Right hindlimb (tissue), 1 donor: ENCODE measurements at regions not wholly inside any gene's neighbourhood (a gene's known extent, or its start where the extent isn't known, plus 50 kb on each side); places are given as distances from the start of the nearest gene placed in this dataset.
"Not testable (repeated sequence)": the region's sequence is repeated elsewhere in the genome, so short reads cannot be mapped to it uniquely, and the experiment has no call there.

Experiments used
- DNase-seq: peaks from one replicate; pipeline ENCODE4 v3.0.0-alpha.2; 2018

DNA sequence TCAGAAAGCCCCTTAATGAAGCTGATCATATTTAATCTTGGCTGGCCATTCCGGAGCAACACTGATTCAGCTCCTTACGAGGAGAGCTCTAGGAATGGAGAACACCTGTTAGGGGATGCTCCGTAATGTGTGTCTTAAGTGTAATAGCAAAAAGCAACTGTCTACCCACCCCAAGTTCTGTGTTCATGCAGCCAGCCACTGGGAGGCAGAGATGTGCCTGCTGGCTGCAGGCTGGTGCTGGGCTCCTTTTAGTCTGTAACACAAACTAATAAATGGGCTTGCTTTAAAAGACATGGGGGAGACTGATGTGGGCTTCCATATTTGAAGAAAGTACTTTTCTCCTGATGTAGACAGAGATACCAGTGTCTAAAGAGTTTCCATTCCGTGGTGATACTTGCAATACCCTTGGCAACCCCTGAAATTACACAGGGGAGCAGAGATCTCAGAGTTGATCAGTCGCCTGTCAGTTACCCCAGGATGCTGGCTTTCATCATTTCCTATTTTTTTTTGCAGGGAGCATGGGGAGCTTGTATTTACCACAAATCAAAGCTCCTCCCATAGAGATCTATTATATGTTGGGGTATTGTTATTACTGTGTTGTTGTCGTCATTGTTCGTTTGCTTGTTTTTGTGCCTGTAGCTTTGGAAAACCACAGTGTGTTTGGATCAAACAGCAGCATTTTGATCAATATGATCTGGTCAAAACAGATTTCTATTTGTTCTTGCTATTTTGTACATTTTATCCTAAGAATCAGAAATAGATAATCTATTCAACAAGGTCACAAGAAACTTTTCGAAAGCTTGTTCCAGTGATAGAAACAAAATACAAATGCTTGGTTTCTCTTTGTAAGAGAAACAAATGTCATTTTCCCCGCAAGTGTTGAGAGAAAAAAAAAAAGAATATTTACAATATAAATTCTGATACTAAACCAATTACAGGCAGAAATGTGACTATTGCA, 65.8 kb downstream of the MTX3 start:
- DNase-seq: no peak

DNA sequence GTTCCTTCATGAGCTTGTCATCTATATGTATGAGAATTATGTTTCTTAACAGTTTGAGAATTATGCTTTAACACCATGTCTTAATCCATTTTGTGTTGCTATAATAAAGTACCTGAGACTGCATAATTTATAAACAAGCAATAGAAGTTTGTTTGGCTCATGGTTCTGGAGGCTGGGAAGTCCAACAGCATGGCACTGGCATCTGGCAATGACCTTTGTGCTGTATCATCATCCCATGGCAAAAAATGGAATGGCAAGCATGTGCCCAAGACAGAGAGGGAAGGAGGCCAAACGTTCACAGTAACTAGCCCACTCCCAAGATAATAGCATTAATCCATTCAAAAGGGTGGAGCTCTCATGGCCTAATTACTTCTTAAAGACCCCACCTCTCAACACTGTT, 67.6 kb downstream of the MTX3 start:
- DNase-seq: no peak

DNA sequence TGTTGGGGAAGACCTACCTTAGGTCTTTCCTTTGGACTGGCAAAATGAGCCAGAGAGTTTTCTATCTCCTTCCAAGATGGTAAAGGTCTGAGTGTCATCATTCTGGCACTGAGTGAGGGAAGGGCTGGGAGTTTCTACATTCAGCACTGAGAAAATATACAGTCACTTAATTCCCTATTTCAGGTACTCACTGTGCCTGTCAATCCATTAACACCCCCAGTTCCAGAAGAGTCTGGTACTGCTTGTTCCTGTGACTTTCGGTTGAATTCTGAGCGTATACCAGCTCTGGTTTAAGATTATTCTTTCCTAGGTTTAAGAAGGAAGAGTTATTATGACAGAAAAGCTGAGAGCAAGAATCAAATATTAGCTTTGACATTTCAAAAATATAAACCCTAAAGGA, 68.4 kb downstream of the MTX3 start:
- no peak for DNase-seq

DNA sequence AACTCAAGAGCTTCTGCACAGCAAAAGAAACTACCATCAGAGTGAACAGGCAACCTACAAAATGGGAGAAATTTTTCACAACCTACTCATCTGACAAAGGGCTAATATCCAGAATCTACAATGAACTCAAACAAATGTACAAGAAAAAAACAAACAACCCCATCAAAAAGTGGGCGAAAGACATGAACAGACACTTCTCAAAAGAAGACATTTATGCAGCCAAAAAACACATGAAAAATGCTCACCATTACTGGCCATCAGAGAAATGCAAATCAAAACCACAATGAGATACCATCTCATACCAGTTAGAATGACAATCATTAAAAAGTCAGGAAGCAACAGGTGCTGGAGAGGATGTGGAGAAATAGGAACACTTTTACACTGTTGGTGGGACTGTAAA, 83.6 kb downstream of the MTX3 start:
- not testable (repeated sequence) for DNase-seq

DNA sequence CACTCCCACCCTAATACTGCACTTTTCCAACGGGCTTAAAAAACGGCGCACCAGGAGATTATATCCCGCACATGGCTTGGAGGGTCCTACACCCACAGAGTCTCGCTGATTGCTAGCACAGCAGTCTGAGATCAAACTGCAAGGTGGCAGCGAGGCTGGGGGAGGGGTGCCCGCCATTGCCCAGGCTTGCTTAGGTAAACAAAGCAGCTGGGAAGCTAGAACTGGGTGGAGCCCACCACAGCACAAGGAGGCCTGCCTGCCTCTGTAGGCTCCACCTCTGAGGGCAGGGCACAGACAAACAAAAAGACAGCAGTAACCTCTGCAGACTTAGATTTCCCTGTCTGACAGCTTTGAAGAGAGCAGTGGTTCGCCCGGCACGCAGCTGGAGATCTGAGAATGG, 88.5 kb downstream of the MTX3 start:
- DNase-seq: not testable (repeated sequence)

DNA sequence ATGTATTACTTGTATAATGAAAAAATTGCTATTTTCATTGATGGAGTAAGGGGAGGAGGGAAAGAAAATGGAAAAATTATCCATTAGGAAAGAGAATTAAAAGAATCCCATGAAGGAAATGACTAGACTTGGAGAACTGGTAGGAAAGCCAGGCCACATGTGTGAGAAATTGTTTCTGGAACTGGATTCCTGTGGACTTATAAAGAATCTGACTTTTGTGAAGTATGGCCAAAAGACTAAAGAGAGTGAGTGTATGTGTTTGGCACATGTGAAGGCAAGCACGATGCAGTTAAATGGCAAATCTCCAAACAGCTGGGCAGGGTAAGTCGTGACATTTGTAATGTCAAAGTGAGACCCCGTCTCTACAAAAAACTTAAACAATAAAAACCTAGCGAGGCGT, 89.4 kb downstream of the MTX3 start:
- no peak for DNase-seq

DNA sequence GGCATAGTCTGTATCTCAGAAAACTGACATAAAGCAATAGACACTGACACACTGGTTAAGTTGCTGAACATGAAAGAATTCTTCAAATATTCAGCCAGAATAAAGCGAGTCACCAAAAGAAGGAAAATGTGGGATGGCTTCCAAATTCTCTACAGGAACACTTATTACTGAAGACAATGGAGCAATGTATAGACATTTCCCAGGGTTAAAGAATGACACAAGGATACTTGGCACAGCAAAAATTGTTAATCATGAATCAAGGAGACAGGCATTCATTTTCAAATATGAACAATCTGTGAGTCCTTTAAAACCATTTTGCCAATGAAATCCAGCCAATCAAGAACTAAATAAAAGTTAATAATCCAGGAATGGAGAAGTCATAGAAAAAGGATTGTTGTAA, 92.5 kb downstream of the MTX3 start:
- DNase-seq: no peak

DNA sequence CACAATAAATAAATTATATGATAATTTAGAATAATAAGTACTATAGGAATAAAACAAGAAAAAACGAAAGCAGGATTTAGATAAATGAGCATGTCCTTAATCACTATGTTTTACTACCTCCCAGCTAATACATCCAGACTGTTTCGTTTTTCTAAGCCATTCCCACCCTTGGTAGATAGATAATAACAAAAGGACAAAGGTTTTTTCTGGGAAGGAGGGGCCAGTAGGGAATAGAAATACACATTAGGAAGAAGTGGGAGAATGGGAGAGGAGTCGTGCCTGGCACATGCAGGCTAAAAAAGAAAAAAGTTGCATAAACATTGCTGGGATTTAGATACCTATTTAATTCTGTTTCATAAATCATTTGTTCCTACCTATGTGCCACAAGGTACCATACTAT, 97.1 kb downstream of the MTX3 start:
- DNase-seq: no peak

DNA sequence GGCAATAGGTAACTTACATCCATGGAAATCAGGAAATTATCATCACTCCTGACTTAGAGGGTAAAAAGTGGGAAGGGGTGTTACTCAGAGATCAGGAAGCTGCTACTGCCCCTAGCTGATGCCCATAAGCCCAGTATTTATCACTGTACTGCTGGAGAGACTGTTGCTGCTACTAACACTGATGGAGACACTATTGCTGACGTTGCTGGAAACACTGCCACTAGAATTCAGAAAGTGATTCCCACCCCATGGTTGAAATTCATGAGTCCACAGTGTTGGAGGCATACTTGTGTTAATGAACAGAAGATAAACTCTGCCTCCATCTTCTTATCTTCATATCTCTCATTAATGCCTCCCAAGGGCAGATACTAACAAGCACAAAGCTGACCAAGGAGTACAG, 97.6 kb downstream of the MTX3 start:
- DNase-seq: no peak

DNA sequence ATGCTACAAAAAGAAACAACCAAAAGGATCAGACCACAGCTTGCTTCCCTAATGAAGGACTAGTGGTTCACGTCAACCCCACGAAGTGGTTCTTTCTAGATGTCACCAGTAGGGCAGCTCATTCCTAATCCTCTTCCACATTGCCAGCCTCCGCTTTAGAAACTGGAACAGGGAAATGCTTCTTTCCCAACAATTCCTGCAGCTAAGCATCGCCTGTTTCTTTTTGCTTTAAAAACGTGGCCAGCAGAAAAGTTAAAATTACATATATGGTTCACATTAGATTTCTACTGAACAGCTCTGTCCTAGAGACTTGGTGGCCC, 100.2 kb downstream of the MTX3 start:
- DNase-seq: no peak

DNA sequence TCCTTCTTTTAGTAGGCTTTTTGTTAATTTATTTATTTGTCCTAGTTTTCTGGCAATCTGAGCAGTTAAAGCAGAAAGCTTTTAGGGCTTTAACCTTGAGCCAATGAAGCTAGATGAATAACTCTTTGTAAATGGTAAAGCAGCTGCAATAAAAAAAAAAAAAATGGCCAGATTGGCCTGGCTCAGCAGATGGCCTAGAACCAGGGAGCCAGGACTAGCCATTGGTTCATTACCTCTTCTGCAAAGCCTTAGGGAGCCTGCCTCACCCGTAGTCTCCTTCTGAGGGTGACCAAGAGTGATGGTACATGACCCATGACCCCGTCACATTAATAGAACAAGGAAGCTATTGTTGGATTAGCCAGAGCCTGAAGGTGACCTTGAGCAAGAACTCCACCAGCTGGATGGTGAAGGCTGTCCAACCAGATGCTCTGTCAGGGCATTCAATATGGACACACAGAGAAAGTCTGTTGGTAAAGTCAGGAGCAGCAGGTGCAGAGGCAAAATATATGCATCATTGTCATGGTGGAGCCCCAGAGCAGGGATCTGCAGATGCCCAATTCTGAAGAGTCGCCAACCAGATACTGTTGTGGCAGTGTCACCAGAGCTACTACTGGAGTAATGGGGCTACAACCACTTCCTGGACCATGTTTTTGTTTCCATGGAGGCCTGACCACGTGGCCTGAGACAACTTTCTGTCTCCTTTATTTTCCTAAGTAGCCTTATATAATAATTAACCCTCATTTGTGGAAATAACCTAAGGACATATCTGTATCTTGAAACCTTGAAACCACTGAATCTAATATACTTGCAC, 100.7 kb downstream of the MTX3 start:
- no peak for DNase-seq

DNA sequence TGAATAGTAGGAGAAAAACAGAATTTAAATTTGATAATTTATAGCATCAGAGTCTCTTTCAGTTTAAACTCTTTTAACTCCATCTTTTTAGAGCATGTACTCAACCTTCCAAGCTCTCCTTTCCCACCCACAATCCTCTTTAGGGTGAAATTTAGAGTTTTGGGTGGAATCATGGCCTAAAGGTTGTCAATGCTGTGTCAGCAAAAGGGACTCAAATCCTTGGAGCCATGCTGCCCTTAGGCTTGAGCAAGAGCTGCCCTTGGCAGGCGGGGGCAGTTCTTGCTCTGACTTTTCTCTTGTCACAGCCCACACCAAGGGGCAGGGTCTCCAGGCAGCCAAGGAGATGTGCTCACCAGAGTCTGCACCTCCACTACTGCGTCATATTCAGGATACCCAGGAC, 102.4 kb downstream of the MTX3 start:
- no peak for DNase-seq

DNA sequence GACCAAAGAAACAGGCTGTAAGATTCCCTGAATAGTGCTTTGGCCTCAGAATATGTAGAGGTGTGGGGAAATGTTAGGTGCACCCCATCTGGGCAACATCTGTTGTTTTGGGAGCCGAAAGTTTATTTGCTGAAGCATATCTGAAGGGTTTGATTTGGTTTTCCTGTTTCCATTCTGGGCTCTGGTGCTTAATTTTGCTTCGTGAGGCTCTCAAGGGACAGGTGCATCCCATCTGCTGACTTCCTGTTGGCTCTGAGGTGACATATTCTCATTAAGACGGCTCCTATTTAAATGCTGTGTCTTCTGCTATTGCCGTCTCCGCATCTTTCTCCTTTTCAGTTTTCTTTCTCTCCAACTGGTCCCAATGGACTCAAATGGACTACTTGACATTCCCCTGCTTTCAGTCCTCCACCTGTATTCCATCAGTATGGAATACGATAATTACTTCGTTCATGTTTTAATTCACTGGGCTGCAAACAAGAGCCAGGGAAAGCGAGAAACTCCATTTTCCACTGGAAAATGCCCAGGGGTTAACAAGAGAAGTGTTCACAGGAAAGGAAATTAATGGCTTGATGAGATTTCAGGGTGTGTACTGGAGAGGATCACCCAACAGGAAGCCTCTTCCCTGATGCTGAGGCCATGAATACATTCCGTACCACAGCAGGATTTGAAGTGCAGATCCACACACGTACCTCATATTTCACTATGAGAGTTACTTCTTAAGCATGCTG, 104.0 kb downstream of the MTX3 start:
- DNase-seq: no peak

DNA sequence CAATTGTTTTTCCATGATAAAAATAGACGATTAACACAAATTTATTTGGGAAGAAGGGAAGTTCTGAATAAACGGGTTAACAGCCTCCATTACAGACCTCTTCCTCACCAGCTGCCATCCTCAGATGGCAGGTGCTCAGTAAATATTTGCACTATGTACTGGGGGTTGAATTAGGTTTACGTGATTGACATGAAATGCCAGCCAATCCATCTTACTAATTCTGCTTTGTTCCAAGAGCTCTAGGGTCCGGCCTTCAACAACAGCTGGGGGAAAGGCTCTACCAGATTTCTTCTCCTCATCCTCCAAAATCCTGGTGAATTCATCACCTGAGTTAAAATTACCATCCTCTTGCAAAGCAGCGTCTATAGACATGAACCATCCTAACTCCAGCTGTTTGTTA, 104.6 kb downstream of the MTX3 start:
- DNase-seq: no peak

DNA sequence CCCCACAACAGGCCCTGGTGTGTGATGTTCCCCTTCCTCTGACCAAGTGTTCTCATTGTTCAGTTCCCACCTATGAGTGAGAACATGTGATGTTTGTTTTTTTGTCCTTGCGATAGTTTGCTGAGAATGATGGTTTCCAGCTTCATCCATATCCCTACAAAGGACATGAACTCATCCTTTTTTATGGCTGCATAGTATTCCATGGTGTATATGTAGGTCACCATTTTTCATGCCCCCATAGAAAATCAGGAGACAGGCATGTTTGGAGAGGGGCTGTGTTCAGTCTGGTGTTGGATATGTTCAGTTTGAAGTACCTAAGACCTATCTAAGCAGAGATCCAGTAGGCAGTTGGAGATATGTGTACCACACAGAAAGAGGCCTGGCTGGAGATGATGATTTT, 111.2 kb downstream of the MTX3 start:
- not testable (repeated sequence) for DNase-seq

DNA sequence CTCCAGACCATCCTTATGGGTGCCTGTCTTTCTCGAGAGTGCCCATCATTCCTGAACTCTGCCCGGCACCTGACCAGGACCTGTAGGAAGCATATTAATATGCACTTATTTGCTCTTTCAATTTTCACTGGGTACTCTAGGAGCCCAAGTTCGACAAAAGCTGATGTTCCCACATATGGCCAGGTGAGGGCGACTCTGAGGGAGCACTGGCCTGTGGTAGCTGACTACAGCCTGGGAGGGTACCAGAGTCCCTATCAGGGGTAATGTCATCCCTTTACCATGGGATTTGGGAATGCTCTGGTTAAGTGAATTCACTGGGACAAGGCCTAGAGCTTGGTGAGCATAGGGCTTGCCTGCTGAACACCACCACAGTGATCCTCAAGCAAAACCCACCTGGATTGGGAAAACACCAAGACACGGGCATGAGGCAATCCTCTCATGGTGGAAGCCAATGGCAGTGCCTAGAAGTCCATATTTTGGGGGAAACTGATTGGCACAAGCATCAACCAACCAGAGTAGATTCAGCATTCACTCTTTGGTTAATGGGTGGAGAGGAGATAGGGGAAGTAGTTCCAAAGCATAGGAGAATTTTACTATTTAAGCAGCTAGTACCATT, 112.2 kb downstream of the MTX3 start:
- DNase-seq: no peak

DNA sequence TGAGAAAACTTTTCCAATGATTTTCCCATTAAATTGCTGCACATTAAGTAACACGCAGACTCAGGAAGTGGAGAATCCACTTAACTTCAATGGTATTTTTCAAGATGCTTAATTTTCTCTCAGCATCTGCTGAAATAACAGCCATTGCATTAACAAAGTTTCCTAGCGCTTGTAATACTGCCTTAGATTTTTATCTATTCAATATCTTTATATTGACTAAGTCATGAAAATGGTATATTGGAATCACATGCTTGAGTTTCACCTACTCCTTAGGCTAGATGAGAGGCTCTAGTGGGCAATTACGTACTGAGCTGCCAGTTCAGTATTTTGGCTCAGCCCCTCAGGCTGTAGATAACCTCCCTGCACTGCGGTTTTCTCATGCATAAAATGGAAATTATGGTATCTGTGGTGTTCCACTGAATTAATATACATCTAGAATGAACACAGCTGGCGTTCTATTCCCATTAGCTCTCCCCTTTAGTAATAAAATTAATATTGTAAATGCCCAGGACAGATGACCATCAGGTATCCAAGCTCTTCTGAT, 112.9 kb downstream of the MTX3 start:
- DNase-seq: no peak

DNA sequence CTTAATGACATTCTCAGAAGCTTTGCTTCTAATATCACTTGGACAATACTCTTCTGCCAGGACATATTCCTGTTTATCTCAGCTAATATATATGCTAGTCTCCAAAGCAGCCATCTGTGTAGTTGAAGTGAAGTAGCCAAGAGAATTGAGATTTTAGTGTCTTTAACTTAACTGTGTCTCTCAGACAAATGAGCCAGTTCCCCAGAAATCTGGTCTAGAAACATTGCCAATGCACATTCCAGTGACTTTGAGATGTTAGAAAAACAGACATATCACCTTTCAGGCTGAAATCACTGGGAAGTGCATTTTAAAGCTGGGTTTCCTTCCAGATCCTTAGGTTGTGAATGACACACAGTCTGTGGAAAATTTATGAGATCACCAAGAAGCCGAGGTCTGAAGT, 114.6 kb downstream of the MTX3 start:
- peak; percentile 33 for DNase-seq

DNA sequence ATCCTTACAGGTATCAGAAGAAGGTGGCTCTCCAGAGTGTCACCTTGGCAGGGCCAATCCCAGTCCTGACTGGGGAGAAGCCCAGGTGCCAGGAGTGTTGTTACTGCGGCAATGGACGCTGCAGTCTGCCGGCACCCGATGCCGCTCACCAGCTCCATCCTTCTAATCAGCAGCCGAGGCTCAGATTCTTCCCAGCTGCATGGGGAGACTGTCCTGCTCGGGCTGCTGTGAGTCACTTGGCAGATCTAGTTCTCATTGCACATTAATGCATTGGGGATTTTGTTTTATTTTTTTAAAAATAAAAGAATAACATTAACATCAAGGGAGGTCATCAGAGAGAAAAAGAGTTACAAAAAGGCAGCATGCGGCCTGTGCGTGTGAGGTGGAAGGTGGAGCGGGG, 115.8 kb downstream of the MTX3 start:
- peak; percentile 37 for DNase-seq

DNA sequence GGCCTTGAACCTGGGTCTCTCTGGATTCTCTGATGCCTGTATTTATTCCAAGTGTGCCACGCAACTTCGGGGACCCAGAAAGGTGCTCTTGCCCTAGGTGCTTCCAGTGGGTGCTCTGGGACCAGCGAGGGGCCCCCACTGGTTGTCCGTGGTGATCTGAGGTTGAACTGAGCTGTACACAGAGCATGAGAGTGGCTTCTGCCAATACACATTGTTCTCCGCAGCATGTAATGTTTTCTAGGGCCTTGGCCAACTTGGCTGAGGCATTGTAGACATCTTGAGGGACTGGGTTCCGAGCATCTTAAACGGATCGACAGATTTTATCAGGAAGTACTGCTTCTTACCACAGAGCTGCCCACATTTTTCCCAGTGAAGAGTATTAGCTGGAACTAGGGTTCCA, 117.9 kb downstream of the MTX3 start:
- peak; percentile 76 for DNase-seq

DNA sequence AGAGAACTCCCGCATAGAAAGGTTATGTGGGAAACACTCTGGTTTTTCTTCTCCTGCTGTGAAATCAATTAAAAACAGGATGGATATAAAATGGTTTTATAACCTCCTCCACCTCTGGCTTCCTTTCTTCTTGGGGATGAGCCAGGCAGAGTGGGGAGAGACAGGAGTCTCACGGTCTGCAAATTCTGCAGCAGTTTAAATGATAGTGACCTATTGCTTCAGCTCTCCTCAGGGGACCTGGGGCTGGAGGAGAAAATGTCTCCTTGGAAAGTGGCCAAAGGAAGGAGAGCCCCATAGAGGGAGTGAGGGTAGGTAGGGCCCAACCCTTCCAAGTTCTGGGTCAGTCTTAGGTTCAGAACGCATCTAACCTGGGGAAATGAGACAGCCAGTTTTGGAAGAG, 118.8 kb downstream of the MTX3 start:
- DNase-seq: peak; percentile 77

DNA sequence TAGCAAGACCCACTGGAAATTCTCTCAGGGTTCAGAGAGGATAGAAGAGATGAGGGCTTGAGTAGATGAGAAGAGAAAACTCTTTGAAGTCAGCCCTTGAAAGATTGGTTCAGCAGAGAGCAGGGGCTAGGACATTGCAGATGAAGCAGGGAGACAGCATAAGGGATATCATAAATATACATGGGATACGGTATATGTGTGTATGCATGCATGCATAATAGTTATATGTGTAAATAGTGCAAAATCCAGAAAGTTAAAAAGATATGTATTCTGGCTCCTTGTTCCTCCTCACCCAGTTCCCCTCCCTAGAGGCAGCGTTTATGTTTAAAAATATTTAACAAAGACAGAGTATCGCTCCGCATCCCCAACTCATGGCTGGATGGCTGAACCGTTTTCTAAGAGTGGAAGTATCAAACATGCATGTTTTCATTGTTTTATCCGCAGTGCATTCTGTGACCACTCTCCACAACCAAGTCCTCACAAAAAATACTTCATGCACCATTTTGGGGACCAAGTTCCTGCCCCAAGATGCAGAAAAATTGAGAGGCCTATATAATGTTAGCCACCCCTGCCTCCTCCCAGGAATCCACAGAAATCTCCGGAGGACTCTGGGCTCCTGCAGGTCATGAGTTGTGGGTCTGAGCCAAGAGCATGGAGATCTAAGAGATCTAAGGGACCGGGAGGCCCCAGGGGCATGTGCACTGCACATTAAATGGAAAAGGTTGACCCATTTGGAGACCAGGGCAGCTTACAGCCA, 119.5 kb downstream of the MTX3 start:
- no peak for DNase-seq
